HEK293T (cell line): ENCODE measurements at regions not wholly inside any gene's neighbourhood (a gene's known extent, or its start where the extent isn't known, plus 50 kb on each side); places are given as distances from the start of the nearest gene placed in this dataset.
"Not testable (repeated sequence)": the region's sequence is repeated elsewhere in the genome, so short reads cannot be mapped to it uniquely, and the experiment has no call there.

ENCODE experiments used
- CTCF ChIA-PET: fragments of 350-600 bp; formaldehyde crosslinking; extraction: SDS; loops from one replicate; lab custom pipeline; 2021; ENCODE audit warnings: antibody characterized with exemption, inconsistent platforms; lab: Yijun Ruan, JAX
- POLR2A ChIA-PET: fragments of 350-600 bp; formaldehyde crosslinking; extraction: SDS; loops from one replicate; lab custom pipeline; 2020; ENCODE audit warnings: antibody characterized with exemption, inconsistent platforms; lab: Yijun Ruan, JAX
- DNase-seq: peaks from one replicate; pipeline ENCODE4 v3.0.0; 2012; ENCODE audit warnings: mixed read lengths; ENCODE audit errors: extremely low spot score
- ARNT ChIP-seq: fragments of 450-650 bp; IDR thresholded peaks from 2 replicates; pipeline ENCODE4 v1.6.1; 2017; ENCODE audit warnings: mild to moderate bottlenecking
- BHLHE40 ChIP-seq: fragments of 450-650 bp; IDR thresholded peaks from 2 replicates; pipeline ENCODE4 v1.6.1; 2016; ENCODE audit warnings: mild to moderate bottlenecking, moderate library complexity, borderline replicate concordance
- CTBP1 ChIP-seq: fragments of 450-650 bp; IDR thresholded peaks from 2 replicates; pipeline ENCODE4 v1.6.1; 2016; ENCODE audit warnings: borderline replicate concordance
- ELF4 ChIP-seq: fragments of 450-650 bp; IDR thresholded peaks from 2 replicates; pipeline ENCODE4 v1.6.1; 2017; ENCODE audit warnings: antibody characterized with exemption
- FOXA1 ChIP-seq: fragments of 450-650 bp; IDR thresholded peaks from 2 replicates; pipeline ENCODE4 v1.6.1; 2016; ENCODE audit warnings: mild to moderate bottlenecking
- FOXK2 ChIP-seq: fragments of 450-650 bp; IDR thresholded peaks from 2 replicates; pipeline ENCODE4 v1.6.1; 2016; ENCODE audit warnings: mild to moderate bottlenecking
- FOXM1 ChIP-seq: fragments of 450-650 bp; IDR thresholded peaks from 2 replicates; pipeline ENCODE4 v1.6.1; 2017; ENCODE audit warnings: mild to moderate bottlenecking, borderline replicate concordance
- HDGF ChIP-seq: fragments of 450-650 bp; IDR thresholded peaks from 2 replicates; pipeline ENCODE4 v1.6.1; 2017; ENCODE audit warnings: antibody characterized with exemption, borderline replicate concordance
- L3MBTL2 ChIP-seq: fragments of 450-650 bp; conservative IDR thresholded peaks from 2 replicates; pipeline ENCODE4 v1.6.1; 2016; ENCODE audit warnings: mild to moderate bottlenecking
- LEF1 ChIP-seq: fragments of 450-650 bp; IDR thresholded peaks from 2 replicates; pipeline ENCODE4 v1.6.1; 2017; ENCODE audit warnings: mild to moderate bottlenecking, borderline replicate concordance
- NFRKB ChIP-seq: fragments of 450-650 bp; IDR thresholded peaks from 2 replicates; pipeline ENCODE4 v1.6.1; 2016; ENCODE audit warnings: mild to moderate bottlenecking, moderate library complexity
- PKNOX1 ChIP-seq: fragments of 450-650 bp; IDR thresholded peaks from 2 replicates; pipeline ENCODE4 v1.6.1; 2016
- SP1 ChIP-seq: fragments of 450-650 bp; IDR thresholded peaks from 2 replicates; pipeline ENCODE4 v1.6.1; 2017
- SUZ12 ChIP-seq: fragments of 450-650 bp; IDR thresholded peaks from 2 replicates; pipeline ENCODE4 v1.6.1; 2016; ENCODE audit warnings: mild to moderate bottlenecking
- TARDBP ChIP-seq: fragments of 450-650 bp; IDR thresholded peaks from 2 replicates; pipeline ENCODE4 v1.6.1; 2016
- ZNF384 ChIP-seq: fragments of 450-650 bp; IDR thresholded peaks from 2 replicates; pipeline ENCODE4 v1.6.1; 2016

GRCh38 chr1:60847391-60847790, 235.0 kb upstream of the NFIA start:
- TF ChIP-seq ARNT (no peak), SUZ12 (no peak), CTBP1 (no peak), NFRKB (no peak)
- DNase-seq, result no peak
- ChIA-PET CTCF (no interaction called here), POLR2A (no interaction called here)

- CTCF ChIA-PET, result interaction anchor here (1.3 kb wide), 1 partner anchor 204 kb away, joined by 4 read pairs; no protein-coding TSS in a partner anchor
- POLR2A ChIA-PET, DNase-seq: not testable (repeated sequence)
These were observed 236.7 kb upstream of the NFIA start for GRCh38 chr1:60845659-60846058.

- no peak for DNase-seq
- TF ChIP-seq TARDBP, result no peak
- no peak for TF ChIP-seq CTBP1
- TF ChIP-seq ELF4, result no peak
- no peak for TF ChIP-seq FOXK2
- no peak for TF ChIP-seq PKNOX1
- no peak for TF ChIP-seq LEF1
- no peak for TF ChIP-seq FOXM1
- TF ChIP-seq SP1, result no peak
- no peak for TF ChIP-seq BHLHE40
- no peak for TF ChIP-seq NFRKB
- no peak for TF ChIP-seq L3MBTL2
- no peak for TF ChIP-seq SUZ12
- TF ChIP-seq HDGF, result no peak
- TF ChIP-seq ARNT, result no peak
- no peak for TF ChIP-seq ZNF384
- TF ChIP-seq FOXA1, result no peak
- POLR2A ChIA-PET, result no interaction called here
- CTCF ChIA-PET, result no interaction called here
These were observed 240.1 kb upstream of the NFIA start for GRCh38 chr1:60842304-60842703.

GRCh38 chr1:60841116-60842046, 241.0 kb upstream of the NFIA start:
- TF ChIP-seq L3MBTL2, result no peak
- no peak for TF ChIP-seq SP1
- no peak for TF ChIP-seq HDGF
- no peak for TF ChIP-seq ELF4
- TF ChIP-seq FOXA1, result no peak
- no peak for TF ChIP-seq NFRKB

GRCh38 chr1:60840476-60840875, 241.9 kb upstream of the NFIA start:
- CTCF ChIA-PET, DNase-seq, POLR2A ChIA-PET: not testable (repeated sequence)

More at GRCh38 chr1:60841116-60842046, 241.0 kb upstream of the NFIA start:
- DNase-seq, result no peak
- CTCF ChIA-PET, result no interaction called here
- POLR2A ChIA-PET, result no interaction called here

GRCh38 chr1:60835649-60836048, 246.7 kb upstream of the NFIA start:
- DNase-seq, result no peak
- TF ChIP-seq TARDBP, result no peak
- CTCF ChIA-PET, result interaction anchor here (1.1 kb wide), 2 partner anchors 10 to 864 kb away, joined by 3 read pairs; no protein-coding TSS in a partner anchor
- POLR2A ChIA-PET, result no interaction called here

- CTCF ChIA-PET, result interaction anchor here (0.7 kb wide), 1 partner anchor 217 kb away, joined by 3 read pairs; no protein-coding TSS in a partner anchor
- DNase-seq, result no peak
- POLR2A ChIA-PET, result no interaction called here
- no peak for TF ChIP-seq FOXK2
- TF ChIP-seq SP1, result no peak
- TF ChIP-seq FOXA1, result no peak
- TF ChIP-seq ARNT, result no peak
- no peak for TF ChIP-seq SUZ12
- TF ChIP-seq HDGF, result no peak
- TF ChIP-seq CTBP1, result no peak
- no peak for TF ChIP-seq ZNF384
- TF ChIP-seq ELF4, result no peak
- no peak for TF ChIP-seq FOXM1
- TF ChIP-seq L3MBTL2, result no peak
- no peak for TF ChIP-seq PKNOX1
- TF ChIP-seq TARDBP, result no peak
- no peak for TF ChIP-seq NFRKB
These were observed 249.2 kb upstream of the NFIA start for GRCh38 chr1:60833173-60833572.

GRCh38 chr1:60832367-60832766, 250.0 kb upstream of the NFIA start:
- no peak for DNase-seq
- TF ChIP-seq L3MBTL2 (no peak), ZNF384 (no peak), FOXA1 (no peak), ELF4 (no peak), SP1 (no peak), SUZ12 (no peak), BHLHE40 (no peak), CTBP1 (no peak), HDGF (no peak), TARDBP (no peak), FOXK2 (no peak), PKNOX1 (no peak), LEF1 (no peak), ARNT (no peak), FOXM1 (no peak), NFRKB (no peak)
- POLR2A ChIA-PET, result no interaction called here
- CTCF ChIA-PET, result no interaction called here
